Erythroblast (primary cell): ENCODE measurements at regions not wholly inside any gene's neighbourhood (a gene's known extent, or its start where the extent isn't known, plus 50 kb on each side); places are given as distances from the start of the nearest gene placed in this dataset.

Source experiments
- GATA1 ChIP-seq: IDR thresholded peaks from 2 replicates; pipeline ENCODE4 v1.6.1; 2011; ENCODE audit warnings: low read depth, mild to moderate bottlenecking, control low read depth, low read length, moderate library complexity
- POLR2A ChIP-seq: IDR thresholded peaks from 2 replicates; pipeline ENCODE4 v1.6.1; 2011; ENCODE audit warnings: mild to moderate bottlenecking, low read length

DNA sequence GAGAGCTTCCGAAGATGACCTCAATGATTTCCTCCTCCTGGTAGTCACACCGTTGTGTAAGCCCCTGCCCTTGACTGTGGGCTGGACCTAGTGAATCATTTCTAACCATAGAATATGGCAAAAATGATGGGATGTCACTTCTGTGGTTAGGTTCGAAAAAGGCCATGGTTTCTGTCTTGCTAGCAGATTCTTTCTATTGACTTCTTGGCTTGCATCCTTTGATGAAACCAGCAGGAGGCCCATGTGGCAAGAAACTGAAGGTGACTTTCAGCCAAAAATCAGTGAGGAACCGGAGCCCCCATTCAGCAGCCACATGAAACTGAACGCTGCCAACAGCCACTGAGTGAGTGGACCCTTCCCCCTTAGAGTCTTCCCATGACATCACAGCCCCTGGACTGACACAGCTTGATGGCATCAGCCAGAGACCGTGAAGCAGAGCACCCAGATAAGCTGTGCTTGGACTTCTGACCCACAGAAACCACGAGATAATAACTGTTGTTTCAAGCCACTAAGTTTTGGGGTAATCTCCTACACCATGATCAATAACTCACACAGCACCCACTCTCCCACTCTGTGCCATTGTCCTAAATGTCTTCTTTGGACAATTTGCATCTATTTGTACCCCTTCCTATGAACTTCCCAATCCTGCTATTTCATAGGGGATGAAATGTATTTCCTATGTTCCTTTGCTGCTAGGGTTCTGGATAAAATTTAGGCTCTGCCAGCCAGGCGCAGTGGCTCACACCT is 148.0 kb upstream of the STX18 start:
- TF ChIP-seq POLR2A (no peak), GATA1 (no peak)
